ENCODE measurements at regions not wholly inside any gene's neighbourhood (a gene's known extent, or its start where the extent isn't known, plus 50 kb on each side); places are given as distances from the start of the nearest gene placed in this dataset.

DNA sequence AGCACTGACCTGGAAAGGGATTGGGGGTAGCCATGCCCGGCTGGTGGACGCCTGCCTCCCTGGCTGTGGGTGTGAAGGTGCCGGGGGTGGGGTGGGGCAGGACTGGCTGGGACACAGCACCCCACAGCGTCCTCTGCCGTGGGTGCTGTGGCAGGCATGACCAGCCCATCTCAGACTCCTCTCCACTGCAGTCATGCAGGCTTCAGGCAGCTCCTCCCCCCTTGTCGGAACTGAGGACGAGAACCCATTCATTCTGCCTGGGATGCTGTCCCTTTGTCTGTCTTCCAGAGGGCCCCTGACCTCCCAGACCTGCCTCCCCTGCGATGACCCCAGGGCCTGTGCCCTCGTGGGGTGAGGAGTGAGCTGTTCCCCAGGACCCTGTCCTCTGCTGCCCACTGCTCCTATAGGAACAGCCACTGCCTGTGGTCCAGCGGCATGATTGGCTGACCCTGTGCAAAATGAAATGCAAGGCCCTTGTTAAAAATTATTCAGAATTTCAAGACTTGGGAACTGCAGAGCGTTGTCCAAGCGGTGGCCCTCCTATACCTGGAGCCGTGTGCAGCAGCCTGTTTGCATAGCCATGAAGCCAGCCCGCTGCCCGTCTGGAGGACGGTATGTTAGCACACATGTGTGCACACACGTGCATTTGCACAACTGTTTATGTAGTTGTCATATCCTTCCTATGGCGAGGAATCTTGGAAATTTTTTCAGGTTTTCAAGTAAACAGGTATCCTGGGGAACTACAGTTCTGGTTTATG, 1122.3 kb downstream of the BRD1 start:
- ATAC-seq (no peak), DNase-seq (peak in 1 of 10 donors; percentile 24)
- no peak overlapping the region for H3K4me3 Mint-ChIP-seq
- H3K27ac Mint-ChIP-seq, result no peak overlapping the region
- POLR2A ChIA-PET, result no interaction called here
- peaks cover 0 to 1% (median 0%) of the 10 kb centered on the region in 5 donors for H3K27me3 Mint-ChIP-seq
- H3K36me3 Mint-ChIP-seq, result no peaks in the 10 kb centered on the region
- H3K9me3 Mint-ChIP-seq, result no peaks in the 10 kb centered on the region
- no peaks in the 10 kb centered on the region for H3K4me1 Mint-ChIP-seq

- DNase-seq (peak in 1 of 10 donors; percentile 28), ATAC-seq (no peak)
- H3K4me3 Mint-ChIP-seq, result no peak overlapping the region
- no peaks in the 10 kb centered on the region for H3K9me3 Mint-ChIP-seq
- H3K27ac Mint-ChIP-seq, result no peak overlapping the region
- peaks cover 0 to 1% (median 0%) of the 10 kb centered on the region in 5 donors for H3K27me3 Mint-ChIP-seq
- POLR2A ChIA-PET, result no interaction called here
- no peaks in the 10 kb centered on the region for H3K36me3 Mint-ChIP-seq
- no peaks in the 10 kb centered on the region for H3K4me1 Mint-ChIP-seq
Measured at GRCh38 chr22:48704335-48704734, 1123.3 kb downstream of the BRD1 start.

GRCh38 chr22:48703265-48703941, 1124.3 kb downstream of the BRD1 start:
- no peak overlapping the region for H3K27ac Mint-ChIP-seq
- POLR2A ChIA-PET, result no interaction called here
- DNase-seq (peak in 1 of 10 donors; percentile 49), ATAC-seq (no peak)
- H3K27me3 Mint-ChIP-seq, result peaks cover 0 to 1% (median 0%) of the 10 kb centered on the region in 5 donors
- no peak overlapping the region for H3K4me3 Mint-ChIP-seq
- no peaks in the 10 kb centered on the region for H3K9me3 Mint-ChIP-seq
- no peaks in the 10 kb centered on the region for H3K4me1 Mint-ChIP-seq
- H3K36me3 Mint-ChIP-seq, result no peaks in the 10 kb centered on the region

GRCh38 chr22:48702573-48703264, 1125.0 kb downstream of the BRD1 start:
- Mint-ChIP-seq H3K4me3 (no peak overlapping the region), H3K36me3 (no peaks in the 10 kb centered on the region), H3K9me3 (no peaks in the 10 kb centered on the region)

DNA sequence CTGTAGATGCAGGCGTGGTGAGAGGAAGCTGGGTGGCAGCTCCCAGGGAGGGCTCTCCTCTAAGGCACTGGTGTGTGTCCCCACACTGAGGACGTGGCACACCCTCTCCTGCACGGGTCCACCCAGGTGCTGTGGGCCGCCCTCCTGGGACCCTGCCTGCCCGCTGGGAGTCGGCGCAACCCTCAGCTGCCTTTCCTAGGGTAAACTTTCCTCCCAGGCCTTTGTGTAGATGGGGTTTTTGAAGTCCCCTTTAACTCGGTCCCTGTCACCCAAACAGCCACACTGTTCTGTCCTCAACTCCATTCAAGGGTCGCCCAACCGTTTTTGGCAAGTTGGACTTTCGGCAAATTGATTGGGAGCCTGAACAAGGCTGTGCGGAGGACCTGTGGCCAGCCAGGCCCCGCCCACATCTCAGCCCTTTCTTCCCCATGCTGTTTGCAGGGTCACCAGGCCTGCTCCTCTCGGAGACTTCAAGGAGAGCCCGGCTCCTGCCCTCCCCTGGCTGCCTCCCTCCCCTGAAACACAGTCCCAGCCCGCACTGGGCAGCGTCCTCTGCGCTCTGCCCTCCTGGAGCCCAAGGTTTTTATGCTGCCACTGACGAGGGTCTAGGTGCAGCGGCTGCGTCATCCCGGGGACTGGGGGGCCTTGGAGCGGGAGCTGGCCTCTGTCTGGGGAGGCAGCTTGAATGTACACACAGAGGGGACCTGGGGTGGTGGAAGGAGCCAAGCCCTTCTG, 1126.2 kb downstream of the BRD1 start:
- no peak for ATAC-seq
- Mint-ChIP-seq H3K9me3 (no peaks in the 10 kb centered on the region), H3K4me3 (no peak overlapping the region), H3K36me3 (no peaks in the 10 kb centered on the region), H3K27ac (no peak overlapping the region), H3K4me1 (no peaks in the 10 kb centered on the region), H3K27me3 (no peaks in the 10 kb centered on the region)
- no peak for DNase-seq
- POLR2A ChIA-PET, result no interaction called here

More at GRCh38 chr22:48702573-48703264, 1125.0 kb downstream of the BRD1 start:
- DNase-seq (peak in 1 of 10 donors; percentile 45), ATAC-seq (no peak)
- Mint-ChIP-seq H3K4me1 (no peaks in the 10 kb centered on the region), H3K27me3 (peaks cover 0 to 1% (median 0%) of the 10 kb centered on the region in 5 donors), H3K27ac (no peak overlapping the region)
- POLR2A ChIA-PET, result no interaction called here

DNA sequence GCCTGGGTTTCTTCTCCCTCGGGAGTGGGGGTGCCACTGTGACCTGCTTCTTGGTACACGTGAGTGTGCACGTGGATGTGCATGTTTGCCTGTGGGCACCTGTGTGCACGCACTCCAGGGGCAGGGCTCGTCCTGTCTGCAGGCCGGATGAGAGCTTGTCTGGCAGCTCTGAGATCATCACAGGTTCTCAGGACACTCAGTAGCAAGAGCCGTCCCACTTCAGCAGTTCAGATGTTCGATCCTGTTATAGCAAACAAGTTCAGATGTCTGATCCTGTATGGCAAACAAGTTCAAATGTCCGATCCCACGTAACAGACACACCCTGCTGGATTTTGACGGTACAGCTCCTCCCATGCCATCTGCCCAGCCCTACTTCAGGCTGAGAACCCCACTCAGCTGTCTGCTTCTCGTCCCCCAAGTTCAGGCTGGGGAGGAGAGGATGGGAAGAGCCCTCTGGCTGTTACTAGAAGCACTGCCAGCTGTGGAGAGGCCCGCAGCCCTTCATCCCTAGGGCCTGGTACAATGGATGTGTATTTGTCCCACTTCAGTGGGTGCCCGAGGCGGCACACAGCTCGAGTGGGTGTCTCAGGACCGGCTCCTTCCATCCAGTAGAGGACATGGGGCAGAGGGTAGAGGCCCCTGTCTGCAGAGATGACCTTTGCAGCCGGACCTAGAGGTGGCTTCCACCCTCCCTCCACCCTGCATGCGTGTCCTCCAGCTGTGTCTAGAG, 1126.9 kb downstream of the BRD1 start:
- H3K4me1 Mint-ChIP-seq, result no peaks in the 10 kb centered on the region
- POLR2A ChIA-PET, result no interaction called here
- H3K27ac Mint-ChIP-seq, result no peak overlapping the region
- H3K4me3 Mint-ChIP-seq, result no peak overlapping the region
- no peaks in the 10 kb centered on the region for H3K9me3 Mint-ChIP-seq
- no peaks in the 10 kb centered on the region for H3K36me3 Mint-ChIP-seq
- ATAC-seq (no peak), DNase-seq (no peak)
- no peaks in the 10 kb centered on the region for H3K27me3 Mint-ChIP-seq

GRCh38 chr22:48700180-48700565, 1127.5 kb downstream of the BRD1 start:
- Mint-ChIP-seq H3K27me3 (peaks cover 0 to 1% (median 0%) of the 10 kb centered on the region in 5 donors), H3K4me3 (no peak overlapping the region), H3K9me3 (no peaks in the 10 kb centered on the region), H3K4me1 (no peaks in the 10 kb centered on the region), H3K36me3 (no peaks in the 10 kb centered on the region), H3K27ac (no peak overlapping the region)
- DNase-seq (no peak), ATAC-seq (no peak)
- POLR2A ChIA-PET, result no interaction called here

DNA sequence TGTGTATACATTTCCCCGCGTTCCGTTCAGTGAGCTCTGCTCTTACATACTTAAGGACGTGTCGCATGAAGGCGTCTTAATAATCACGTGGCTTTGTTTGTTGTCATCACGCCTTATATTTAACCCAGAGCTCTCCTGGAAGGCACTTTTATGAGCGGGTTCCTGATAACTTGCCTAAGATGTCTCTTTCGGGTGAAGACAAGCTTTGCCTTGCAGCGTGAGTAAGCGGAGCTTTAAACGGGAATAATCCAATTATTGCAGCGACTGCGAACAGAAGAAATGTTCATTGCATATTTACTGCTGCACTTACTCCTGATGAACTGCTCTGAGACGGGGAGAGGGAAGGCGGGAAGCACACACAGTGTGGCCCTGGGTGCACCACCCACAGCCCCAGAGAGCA, 1128.2 kb downstream of the BRD1 start:
- DNase-seq (no peak), ATAC-seq (no peak)
- Mint-ChIP-seq H3K4me1 (no peaks in the 10 kb centered on the region), H3K36me3 (no peaks in the 10 kb centered on the region), H3K9me3 (no peaks in the 10 kb centered on the region), H3K27me3 (peaks cover 0 to 4% (median 0%) of the 10 kb centered on the region in 5 donors), H3K4me3 (no peak overlapping the region), H3K27ac (no peak overlapping the region)
- POLR2A ChIA-PET, result no interaction called here

DNA sequence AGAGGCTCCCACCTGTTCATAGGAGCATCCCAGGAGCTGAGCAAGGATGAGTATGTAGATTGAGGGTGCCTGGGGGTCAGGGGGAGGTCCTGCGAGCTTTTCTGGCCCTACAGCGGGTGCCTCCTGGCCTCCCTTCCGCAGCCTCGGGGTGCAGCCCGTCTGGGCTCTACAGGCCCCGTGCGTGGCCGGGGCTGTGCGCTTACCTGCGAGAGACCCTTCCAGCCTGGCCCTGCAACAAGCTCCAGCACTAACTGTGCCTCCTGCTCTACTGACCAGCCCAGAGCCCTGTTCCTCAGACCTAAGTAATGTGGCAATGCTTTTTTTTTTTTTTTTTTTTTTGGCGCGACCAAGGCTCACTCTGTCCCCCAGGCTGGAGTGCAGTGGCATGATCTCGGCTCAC, 1129.1 kb downstream of the BRD1 start:
- POLR2A ChIA-PET, result no interaction called here
- DNase-seq (no peak), ATAC-seq (no peak)
- Mint-ChIP-seq H3K9me3 (no peaks in the 10 kb centered on the region), H3K4me3 (no peak overlapping the region), H3K36me3 (no peaks in the 10 kb centered on the region), H3K4me1 (no peaks in the 10 kb centered on the region), H3K27ac (no peak overlapping the region), H3K27me3 (peaks cover 0 to 4% (median 0%) of the 10 kb centered on the region in 5 donors)

DNA sequence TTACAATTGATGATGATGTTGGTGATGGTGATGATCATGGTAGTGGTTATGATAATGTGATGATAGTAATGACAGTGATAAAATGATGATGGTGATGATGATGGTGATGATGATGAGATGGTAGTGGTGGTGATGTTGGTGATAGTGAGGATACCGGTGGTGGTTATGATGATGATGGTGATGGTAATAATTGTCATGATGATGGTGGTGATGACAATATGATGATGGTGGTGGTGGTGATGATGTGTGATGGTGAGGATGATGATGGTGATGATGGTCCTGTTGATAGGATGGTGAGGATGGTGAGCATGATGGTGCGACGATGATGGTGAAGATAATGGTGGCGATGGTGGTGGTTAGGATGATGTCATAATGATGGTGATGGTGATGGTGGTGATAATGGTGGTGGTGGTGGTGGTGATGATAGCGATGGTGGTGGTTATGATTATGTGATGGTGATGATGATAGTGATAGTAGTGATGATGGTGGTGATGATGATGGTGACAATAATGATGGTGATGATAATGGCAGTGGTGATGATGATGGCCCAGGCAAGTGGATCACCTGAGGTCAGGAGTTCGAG, 1129.9 kb downstream of the BRD1 start:
- Mint-ChIP-seq H3K4me3 (no peak overlapping the region), H3K36me3 (no peaks in the 10 kb centered on the region), H3K9me3 (no peaks in the 10 kb centered on the region), H3K27me3 (peaks cover 0 to 4% (median 0%) of the 10 kb centered on the region in 5 donors), H3K27ac (no peak overlapping the region), H3K4me1 (no peaks in the 10 kb centered on the region)
- DNase-seq (no peak), ATAC-seq (no peak)
- POLR2A ChIA-PET, result no interaction called here

GRCh38 chr22:48697223-48697622, 1130.5 kb downstream of the BRD1 start:
- Mint-ChIP-seq H3K4me3 (no peak overlapping the region), H3K36me3 (no peaks in the 10 kb centered on the region), H3K9me3 (no peaks in the 10 kb centered on the region), H3K27me3 (peaks cover 0 to 4% (median 0%) of the 10 kb centered on the region in 5 donors), H3K4me1 (no peaks in the 10 kb centered on the region), H3K27ac (no peak overlapping the region)
- ATAC-seq (no peak), DNase-seq (no peak)
- POLR2A ChIA-PET, result no interaction called here

- ATAC-seq (no peak), DNase-seq (no peak)
- no peak overlapping the region for H3K27ac Mint-ChIP-seq
- H3K4me1 Mint-ChIP-seq, result no peaks in the 10 kb centered on the region
- peaks cover 0 to 4% (median 0%) of the 10 kb centered on the region in 5 donors for H3K27me3 Mint-ChIP-seq
- H3K36me3 Mint-ChIP-seq, result no peaks in the 10 kb centered on the region
- H3K9me3 Mint-ChIP-seq, result no peaks in the 10 kb centered on the region
- POLR2A ChIA-PET, result no interaction called here
- H3K4me3 Mint-ChIP-seq, result no peak overlapping the region
Measured at GRCh38 chr22:48696371-48696770, 1131.3 kb downstream of the BRD1 start.

Measured in naive thymus-derived CD8-positive, alpha-beta T cell (primary cell).